Activated CD8-positive, alpha-beta memory T cell treated with anti-CD3 and anti-CD28 coated beads for 48 hours (primary cell): ENCODE measurements at regions not wholly inside any gene's neighbourhood (a gene's known extent, or its start where the extent isn't known, plus 50 kb on each side); places are given as distances from the start of the nearest gene placed in this dataset.

Experiments used
- DNase-seq, 3 experiments: peaks; one replicate each; pipeline ENCODE4 v3.0.0-alpha.2; 2020; ENCODE audit warnings: low read depth in 2 of 3, low spot score in 2 of 3

DNA sequence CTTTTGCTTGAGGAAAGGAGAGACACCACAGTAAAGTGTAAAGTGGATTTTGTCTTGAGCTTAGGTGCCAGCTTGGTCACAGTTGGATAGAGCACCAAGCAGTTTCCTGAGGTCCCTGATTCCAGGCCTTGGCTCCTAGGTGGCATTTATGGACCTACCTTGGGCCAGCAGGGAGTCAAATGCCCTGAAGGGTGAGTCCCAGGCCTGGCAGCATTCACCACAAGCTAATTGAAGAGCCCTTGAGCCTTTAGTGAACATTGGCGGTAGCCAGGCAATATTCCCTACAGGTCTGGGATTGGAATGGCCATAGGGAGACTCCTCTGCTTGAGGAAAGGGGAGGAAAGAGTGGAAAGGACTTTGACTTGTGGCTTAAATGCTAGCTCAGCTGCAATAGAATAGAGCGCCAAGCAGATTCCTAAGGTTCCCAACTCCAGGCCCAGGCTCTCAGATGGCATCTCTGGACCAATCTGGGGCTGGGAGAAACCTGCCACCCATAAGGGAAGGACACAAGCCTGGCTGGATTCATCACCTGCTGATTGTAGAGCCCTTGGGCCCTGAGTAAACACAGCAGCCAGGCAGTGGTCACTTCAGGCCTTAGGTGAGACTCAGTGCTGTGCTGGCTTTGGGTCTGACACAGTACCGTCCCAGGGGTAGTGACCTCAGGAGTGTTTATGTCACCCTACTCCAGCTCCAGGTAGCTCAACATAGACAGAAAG, 137.5 kb upstream of the OTOS start:
- no peak for DNase-seq

GRCh38 chr2:240278661-240279060, 138.2 kb upstream of the OTOS start:
- DNase-seq, result no peak

DNA sequence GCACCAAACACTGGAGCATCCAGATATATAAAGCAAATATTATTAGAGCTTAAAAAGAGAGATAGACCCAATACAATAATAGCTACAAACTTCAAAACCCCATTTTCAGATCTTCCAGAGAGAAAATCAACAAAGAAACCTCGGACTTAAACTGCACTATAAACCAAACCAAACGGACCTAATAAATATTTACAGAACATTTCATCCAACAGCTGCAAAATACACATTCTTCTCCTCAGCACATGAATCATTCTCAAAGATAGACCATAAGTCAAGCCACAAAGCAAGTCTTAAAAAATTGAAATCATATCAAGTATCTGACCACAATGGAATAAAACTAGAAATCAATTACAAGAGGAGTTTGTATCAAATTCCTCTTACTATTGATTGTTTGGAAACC, 140.2 kb upstream of the OTOS start:
- DNase-seq, result no peak

DNA sequence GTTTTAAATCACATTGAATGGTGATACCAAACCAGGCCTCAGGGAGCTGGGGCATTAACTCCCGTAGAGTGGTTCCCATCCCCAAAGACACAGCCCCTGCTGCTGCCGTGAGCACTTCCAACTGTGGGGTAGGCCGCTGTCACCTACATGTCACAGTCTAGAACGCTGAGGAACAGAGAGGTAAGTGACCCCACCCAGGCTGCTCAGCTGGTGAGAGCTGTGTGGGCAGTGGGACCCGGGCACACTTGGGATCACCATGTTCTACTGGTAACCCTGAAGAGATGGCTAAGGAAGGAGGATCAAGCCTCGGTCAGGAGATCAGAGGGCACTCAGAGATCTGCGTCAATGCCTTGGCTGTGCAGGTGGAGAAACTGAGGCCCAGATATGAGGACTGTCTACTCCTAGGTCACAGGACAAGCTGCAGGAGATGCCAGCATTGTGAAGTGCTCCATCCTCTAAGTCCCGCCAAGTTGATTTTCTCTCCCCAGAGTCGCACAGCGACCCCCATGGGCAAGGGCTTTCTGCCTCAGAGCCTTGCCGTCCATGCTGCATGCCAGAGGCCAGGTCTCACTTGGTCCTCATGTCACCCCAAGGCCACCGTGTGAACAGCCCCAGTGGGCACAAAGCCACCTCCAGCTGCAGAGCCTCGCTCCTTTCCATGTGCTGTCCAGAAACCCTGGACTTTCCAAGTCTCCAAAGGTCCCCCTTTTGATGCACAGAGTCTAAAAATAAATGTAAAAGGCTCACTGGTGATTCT, 144.2 kb upstream of the OTOS start:
- no peak for DNase-seq

DNA sequence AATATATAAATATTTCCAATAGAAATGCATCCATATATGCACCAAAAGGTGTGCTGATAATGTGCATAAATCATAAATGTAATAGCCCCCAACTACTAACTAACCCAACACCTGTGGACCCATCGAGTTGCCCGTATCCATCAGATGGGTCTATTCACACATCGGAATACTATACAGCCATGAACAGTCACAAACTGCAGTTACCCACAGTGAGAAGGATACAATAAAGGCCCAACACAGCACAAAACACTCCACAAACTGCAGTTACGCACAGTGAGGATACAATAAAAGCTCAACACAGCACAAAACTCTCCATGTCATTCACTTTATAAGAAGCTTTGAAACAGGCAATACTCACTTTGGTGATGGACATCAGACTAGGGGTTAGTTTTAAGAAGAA, 145.3 kb upstream of the OTOS start:
- no peak for DNase-seq

- no peak for DNase-seq
These were observed 146.1 kb upstream of the OTOS start for GRCh38 chr2:240286596-240286995.

DNA sequence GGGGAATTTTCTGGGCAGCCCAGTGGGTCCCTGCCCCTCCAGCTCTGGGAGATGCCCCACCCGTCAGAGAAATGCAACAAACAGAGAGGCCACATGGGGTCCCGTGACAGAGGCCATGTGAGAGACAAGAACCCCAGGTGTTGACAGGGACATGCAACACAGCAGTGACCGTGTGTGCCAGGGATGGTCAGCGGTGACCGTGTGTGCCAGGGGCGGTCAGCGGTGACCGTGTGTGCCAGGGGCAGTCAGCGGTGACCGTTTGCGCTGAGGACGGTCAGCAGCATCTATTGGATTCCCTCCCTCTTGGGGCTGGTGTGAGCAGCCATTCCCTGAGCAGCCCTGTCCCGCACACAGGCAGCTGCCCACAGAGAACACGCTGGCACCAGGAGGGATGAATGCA, 146.6 kb upstream of the OTOS start:
- DNase-seq, result no peak

DNA sequence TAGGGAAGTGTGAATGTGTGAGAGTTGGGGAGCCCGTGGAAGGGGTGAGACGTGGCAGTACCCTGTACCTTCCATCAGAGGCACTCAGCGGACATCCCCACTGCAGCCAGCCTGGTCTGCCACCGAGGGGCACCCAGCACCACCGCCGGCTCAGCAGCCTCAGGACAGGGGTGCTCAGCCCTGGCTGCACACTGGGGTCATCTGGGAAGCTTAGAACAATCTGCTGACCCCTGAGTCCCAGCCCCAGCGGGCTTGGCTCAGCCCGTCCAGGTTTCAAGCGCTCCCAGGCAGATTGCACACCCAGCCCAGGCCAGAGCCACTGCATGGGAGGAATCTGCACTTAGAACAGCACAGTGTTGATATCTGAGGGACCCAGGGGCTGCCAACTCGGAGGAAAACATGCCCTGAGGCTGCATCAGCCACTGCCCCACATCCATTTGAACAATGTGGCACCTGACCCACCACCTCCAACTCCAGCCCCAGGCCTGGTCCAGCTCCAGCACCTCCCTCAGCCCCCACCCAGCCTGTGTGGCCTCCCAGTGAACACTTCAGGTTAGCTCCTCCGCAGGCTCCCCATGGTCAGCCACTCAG, 147.1 kb upstream of the OTOS start:
- no peak for DNase-seq

DNA sequence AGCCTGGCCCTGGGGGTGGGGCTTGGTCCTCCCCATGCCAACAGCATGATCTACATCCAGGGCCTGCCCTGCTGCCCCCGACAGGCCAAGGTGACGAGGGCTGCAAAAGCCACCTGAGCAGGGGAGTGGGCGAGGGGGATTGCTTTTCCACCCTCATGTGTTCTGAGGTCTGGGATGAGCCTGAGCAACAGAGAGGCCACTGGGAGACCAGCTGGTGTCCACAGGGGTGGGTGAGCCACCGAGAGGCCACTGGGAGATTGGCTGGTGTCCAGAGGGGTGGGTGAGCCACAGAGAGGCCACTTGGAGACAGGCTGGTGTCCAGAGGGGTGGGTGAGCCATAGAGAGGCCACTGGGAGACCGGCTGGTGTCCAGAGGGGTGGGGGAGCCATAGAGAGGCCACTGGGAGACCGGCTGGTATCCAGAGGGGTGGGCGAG, 147.4 kb upstream of the GPC1 start:
- DNase-seq, result no peak

DNA sequence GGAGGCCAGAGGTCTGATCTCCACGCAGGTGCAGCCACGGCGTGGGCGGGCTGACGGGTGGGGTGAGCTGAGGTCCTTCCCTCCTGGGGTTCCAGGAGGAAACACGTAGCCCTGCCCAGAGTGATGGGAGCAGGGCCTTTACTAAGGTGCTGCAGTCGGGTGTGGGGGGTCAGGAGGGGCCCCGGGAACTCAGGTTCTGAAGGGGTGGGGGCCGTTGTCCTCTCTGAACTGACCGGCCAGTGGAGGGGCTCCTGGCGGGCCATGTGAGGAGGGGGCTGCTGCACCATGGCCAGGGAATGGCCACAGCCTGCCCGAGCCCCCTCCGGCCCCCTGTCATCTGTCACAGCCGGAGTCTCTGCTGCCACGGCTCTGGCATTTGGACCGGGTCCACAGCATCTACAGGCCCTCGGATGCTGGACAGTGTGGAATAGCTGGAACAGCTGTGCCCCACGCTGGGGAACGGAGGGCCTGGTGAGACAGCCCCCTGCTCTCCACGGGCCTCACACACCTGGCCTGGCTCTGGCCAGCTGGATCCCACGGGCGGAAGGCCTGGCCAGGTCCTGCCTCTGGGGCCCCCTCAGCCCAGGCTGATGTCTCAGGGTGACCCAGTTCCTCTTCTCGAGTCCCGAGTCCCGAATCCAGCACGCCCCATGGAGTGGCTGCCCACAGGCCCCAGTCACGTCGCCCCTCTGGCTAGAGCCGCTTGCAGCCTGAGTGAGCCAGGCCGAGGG, 145.6 kb upstream of the GPC1 start:
- DNase-seq, result no peak

GRCh38 chr2:240290432-240291336, 144.8 kb upstream of the GPC1 start:
- DNase-seq, result no peak

- no peak for DNase-seq
These were observed 144.0 kb upstream of the GPC1 start for GRCh38 chr2:240291337-240292034.

DNA sequence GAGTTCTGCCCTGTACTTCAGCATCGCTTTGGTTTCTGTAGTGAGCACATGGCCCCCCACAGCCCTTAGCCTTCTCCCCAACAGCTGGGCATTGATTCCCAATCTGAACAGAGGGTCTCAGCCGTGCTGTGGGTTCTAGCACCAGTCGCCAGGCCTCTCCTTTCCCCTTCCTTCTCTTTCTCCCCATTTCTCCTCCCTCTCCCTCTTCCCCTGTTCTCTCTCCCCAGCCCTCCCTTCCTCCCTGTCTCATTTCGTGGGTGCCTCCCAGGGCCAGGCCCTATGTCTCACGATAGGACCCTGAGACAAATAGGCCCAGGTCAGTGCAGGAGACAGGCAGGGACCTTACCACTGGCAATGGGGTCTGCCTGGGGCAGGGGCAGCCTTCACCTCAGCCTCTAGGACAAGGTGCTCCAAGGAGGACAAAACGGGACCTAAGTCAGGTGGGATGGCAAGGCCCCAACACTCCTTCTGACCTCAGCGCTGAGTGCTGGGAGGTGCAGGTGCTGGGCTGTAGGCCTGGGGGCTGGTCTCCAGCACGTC, 143.4 kb upstream of the GPC1 start:
- no peak for DNase-seq

DNA sequence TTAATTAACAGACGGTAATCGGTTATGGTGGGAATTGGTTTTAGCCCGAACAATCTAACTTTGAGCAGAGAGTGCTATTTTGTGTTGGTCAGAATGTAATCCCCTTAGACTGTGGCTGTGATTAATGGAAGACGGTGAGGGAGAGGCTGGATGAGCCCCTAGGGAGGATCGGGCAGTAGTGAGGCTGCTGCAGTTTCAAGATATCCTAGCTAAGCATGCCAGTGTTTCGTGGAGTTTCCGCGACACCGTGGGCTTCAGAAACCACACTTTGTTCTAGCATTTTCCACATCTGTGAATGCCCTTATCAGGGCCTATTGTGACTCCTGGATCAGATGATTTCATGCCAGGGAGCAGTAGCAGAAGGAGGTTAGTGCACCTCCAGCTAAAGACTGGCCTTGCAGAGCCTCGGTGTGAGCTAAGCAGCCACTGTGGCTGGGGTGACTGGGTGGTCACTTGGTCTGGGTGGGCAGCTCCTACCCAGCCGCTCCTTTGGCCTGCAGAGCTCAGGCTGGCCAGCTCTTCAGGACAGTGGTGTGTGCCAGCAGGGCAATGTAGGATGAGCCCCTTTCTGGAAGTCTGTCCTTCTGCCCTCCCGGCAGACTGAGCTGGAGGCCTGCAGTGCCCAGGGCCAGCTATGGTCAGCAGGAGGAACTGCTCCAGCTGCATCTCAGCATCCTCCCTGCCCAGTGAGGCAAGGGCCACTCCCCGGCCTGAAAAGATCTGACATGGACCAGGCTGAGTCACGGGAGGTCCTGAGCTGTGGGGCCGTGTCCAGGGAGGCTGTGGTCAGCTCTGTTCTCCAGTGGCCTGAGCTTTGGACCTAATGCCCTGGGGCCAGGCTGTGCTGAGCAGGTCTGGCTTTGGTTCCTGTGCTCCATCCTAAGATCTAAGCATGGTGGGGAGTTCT, 142.6 kb upstream of the GPC1 start:
- DNase-seq, result no peak

DNA sequence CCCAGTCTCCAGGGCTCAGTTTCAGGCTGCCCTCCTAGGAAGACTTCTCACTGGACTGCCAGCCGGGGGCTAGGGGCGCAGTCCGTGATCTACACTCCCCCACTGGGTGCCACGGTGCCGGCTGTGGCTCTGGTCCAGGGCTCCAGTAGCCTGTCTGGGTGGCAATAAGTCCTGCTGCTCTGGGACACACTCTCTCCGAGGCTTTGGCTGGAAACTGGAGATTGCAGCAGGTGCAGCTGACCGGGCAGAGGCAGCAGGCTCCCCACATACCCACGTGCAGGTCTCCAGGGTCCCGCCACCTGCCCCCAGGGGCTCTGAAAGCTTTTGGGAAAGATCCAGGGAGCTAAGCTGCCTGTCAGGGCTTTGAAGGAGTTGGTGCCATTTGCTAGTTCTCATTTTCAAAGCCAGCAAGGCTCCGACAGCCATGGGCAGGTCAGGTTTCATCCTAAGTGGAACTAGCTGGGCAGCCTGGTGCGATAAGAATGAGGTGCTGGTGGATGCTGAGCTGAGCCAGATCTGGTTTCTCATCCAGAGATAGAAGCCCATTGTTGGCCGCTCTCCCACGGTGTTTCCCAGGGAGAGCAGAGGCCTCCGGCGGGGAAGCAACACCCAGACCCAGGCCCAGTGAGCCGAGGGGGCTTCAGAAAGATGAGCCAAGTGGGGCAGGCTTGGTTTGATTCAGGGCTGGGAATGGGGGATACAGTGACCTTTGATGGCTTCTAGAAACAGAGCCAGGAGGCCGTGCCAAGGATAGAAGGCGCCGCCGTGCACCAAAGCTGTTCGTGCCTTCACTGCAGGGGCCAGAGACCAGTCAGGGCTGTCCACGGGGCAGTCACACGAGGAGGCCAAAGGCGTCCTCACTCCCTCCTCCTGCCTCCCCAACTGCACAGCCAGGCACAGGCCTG, 141.7 kb upstream of the GPC1 start:
- DNase-seq, result no peak

GRCh38 chr2:240294514-240294913, 140.9 kb upstream of the GPC1 start:
- DNase-seq, result no peak

DNA sequence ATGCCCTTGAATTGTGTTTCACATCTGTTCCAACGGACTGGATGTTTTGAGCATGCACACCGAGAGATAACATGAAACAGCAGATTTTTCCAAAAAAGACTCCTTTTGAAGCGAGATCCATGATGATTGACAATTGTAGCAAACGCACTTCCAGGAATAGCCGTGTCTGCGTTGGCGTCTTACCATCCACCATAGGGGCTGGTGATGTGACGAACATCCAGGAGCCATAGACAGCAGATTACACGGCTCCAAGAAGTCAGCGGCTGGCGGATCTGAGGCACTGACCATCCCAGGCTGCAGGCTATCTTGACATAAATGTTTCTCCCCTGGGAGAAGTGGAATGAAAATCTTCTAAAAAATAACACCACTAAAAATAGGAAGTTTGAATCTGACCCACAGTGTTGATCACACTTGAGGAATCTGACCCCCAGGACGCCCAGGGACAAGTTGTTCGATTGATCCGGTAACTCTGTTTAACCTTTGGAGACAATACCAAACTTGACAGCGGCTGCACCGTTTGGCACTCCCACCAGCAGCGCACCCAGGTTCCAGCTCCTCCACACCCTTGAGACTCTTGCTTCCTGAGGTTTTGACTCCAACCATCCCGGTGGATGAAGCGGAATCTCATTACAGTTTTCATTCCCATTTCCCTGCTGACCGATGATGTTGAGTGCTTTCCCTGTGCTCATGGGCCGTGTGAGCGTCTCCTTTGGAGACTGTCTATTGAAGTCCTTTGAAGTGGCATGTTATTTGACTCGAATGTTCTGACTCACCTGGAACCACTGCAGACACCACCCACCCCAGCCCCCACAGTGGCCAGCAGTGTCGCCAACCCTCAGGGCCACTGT, 140.0 kb upstream of the GPC1 start:
- no peak for DNase-seq
